ENCODE measurements at regions not wholly inside any gene's neighbourhood (a gene's known extent, or its start where the extent isn't known, plus 50 kb on each side); places are given as distances from the start of the nearest gene placed in this dataset.

DNA sequence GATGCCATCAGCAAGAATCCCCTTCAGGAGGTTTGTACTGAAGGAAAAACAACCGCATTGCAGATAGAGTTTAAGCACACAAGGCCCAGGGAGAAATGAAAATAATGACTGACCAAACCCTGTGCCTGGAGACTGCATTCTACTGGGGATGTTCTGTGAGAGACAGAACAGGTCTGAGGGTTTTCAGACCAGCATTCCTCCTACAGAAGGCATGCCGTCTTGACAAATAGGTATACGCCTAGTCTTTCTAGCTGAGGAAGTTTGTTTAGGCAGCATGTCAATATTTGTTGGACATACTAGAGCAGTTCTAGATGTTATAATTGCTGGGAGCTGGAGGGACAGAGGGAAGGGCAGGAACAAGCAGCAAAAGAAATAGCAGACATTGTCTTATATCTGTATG is 68.4 kb upstream of the SCOC start:
- H3K36me3 ChIP-seq = no peaks in the 10 kb centered on the region
- H3K4me1 ChIP-seq = no peaks in the 10 kb centered on the region
- H3K27ac ChIP-seq = no peak overlapping the region
- H3K4me3 ChIP-seq = no peak overlapping the region
- TF ChIP-seq POLR2A (IDR thresholded peaks at IDR 0.05) (no peak), POLR2AphosphoS5 (IDR thresholded peaks at IDR 0.05) (no peak)
- TF ChIP-seq, protein P1, sequence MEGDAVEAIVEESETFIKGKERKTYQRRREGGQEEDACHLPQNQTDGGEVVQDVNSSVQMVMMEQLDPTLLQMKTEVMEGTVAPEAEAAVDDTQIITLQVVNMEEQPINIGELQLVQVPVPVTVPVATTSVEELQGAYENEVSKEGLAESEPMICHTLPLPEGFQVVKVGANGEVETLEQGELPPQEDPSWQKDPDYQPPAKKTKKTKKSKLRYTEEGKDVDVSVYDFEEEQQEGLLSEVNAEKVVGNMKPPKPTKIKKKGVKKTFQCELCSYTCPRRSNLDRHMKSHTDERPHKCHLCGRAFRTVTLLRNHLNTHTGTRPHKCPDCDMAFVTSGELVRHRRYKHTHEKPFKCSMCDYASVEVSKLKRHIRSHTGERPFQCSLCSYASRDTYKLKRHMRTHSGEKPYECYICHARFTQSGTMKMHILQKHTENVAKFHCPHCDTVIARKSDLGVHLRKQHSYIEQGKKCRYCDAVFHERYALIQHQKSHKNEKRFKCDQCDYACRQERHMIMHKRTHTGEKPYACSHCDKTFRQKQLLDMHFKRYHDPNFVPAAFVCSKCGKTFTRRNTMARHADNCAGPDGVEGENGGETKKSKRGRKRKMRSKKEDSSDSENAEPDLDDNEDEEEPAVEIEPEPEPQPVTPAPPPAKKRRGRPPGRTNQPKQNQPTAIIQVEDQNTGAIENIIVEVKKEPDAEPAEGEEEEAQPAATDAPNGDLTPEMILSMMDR (IDR thresholded peaks at IDR 0.05 in 8 of 11, conservative IDR thresholded peaks at IDR 0.05 in 3 of 11) = no peak
- H3K27me3 ChIP-seq (replicated peaks in 1 of 7) = no peaks in the 10 kb centered on the region
- WGBS, 5 donors = 90 to 97% (median 94%) methylated on average over 3 of the region's 3 CpGs
- intact Hi-C loops (cut with DNase I; ENCODE audit: low total_unique reads) = no loop called here
- no peaks in the 10 kb centered on the region for H3K9me3 ChIP-seq
- DNase-seq = no peak

- WGBS, 5 donors = 82 to 92% (median 90%) methylated on average over 2 of the region's 2 CpGs
- no peak overlapping the region for H3K4me3 ChIP-seq
- no peak for DNase-seq
- H3K4me1 ChIP-seq = no peaks in the 10 kb centered on the region
- intact Hi-C loops (cut with DNase I; ENCODE audit: low total_unique reads) = no loop called here
- no peaks in the 10 kb centered on the region for H3K9me3 ChIP-seq
- H3K36me3 ChIP-seq = no peaks in the 10 kb centered on the region
- no peak for TF ChIP-seq POLR2A (IDR thresholded peaks at IDR 0.05)
- no peak for TF ChIP-seq POLR2AphosphoS5 (IDR thresholded peaks at IDR 0.05)
- TF ChIP-seq, protein P1 (IDR thresholded peaks at IDR 0.05 in 8 of 11, conservative IDR thresholded peaks at IDR 0.05 in 3 of 11) = no peak
- no peaks in the 10 kb centered on the region for H3K27me3 ChIP-seq (replicated peaks in 1 of 7)
- no peak overlapping the region for H3K27ac ChIP-seq
Measured at GRCh38 chr4:140304346-140304745, 69.1 kb upstream of the SCOC start.

DNA sequence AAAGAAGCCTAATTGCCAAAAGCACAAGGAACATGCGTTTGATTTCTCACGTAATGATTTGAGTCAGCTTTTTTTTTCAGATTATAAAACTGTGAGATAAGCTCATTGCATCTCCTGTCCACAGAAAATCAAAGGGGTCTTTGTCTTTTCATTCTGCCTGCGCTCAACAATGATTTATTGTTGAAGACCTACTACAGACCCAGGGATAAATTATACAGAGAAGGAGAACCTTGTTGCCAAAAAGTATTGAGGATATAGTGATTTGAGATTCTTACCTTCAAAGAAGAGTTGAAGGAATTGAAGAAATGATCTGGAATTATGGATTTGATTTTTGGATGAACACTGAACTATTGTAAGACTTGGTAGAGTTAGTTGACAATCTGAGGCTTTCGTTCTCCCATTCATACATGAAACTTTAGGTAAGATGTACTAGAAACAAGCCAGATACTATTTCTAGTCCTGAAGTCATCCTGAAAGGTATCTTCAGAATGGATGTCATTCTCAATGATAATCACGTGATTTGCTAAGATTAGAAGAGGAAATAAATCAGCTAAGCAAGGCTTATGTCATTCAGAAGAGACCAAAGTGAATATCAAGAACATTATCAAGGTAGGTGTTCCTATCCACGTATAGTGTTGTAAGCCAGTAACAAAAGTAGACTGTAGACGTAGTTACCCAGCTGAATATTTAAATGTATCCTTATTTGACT is 71.1 kb upstream of the SCOC start:
- Histone ChIP-seq H3K9me3 (no peaks in the 10 kb centered on the region), H3K27ac (no peak overlapping the region), H3K36me3 (no peaks in the 10 kb centered on the region), H3K4me1 (no peaks in the 10 kb centered on the region), H3K4me3 (no peak overlapping the region), H3K27me3 (replicated peaks in 1 of 7) (no peaks in the 10 kb centered on the region)
- WGBS, 5 donors = 81 to 92% (median 86%) methylated on average over 7 of the region's 7 CpGs
- intact Hi-C loops (cut with DNase I; ENCODE audit: low total_unique reads) = no loop called here
- no peak for TF ChIP-seq POLR2AphosphoS5 (IDR thresholded peaks at IDR 0.05)
- TF ChIP-seq, protein P1 (IDR thresholded peaks at IDR 0.05 in 8 of 11, conservative IDR thresholded peaks at IDR 0.05 in 3 of 11) = no peak
- no peak for TF ChIP-seq POLR2A (IDR thresholded peaks at IDR 0.05)
- DNase-seq = no peak

DNA sequence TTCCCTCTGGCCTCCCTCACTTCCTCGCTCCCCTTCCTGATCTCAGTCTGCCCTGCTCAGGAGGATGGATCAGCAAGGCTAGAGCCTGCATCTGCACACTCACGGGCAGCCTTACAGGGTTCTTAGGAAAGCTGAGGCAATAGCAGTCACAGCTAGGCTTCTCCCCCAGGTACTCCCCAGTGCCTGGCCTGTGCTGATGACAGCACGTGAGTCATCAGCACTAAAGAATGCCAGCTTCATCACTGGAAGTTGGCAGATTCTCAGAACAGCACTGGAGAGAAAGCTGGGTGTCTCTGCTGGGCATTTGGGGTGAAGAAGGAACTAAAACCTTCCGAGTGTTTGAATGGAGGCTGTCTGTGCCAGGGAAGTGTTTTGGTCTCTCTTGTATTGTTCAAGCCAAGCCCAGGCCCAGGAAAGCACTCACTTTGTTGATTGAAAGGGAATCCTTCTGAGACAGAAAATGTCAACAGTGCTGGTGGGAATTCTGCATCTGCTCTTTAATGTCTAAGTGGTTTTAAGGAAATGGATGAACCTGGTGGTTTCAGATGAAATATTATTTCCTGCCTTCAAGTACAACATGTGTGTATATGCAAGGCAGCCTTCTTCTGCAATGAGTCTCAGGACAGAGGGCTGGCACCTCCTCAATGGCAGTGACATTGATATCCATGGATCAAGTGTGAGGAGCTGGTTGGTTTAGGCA is 73.0 kb upstream of the SCOC start:
- intact Hi-C loops (cut with DNase I; ENCODE audit: low total_unique reads) = no loop called here
- no peaks in the 10 kb centered on the region for H3K36me3 ChIP-seq
- no peaks in the 10 kb centered on the region for H3K27me3 ChIP-seq (replicated peaks in 1 of 7)
- H3K4me3 ChIP-seq = no peak overlapping the region
- H3K9me3 ChIP-seq = no peaks in the 10 kb centered on the region
- H3K27ac ChIP-seq = no peak overlapping the region
- no peaks in the 10 kb centered on the region for H3K4me1 ChIP-seq
- TF ChIP-seq POLR2AphosphoS5 (IDR thresholded peaks at IDR 0.05) = no peak
- no peak for TF ChIP-seq POLR2A (IDR thresholded peaks at IDR 0.05)
- 43 to 58% (median 50%) methylated on average over 4 of the region's 4 CpGs for WGBS, 5 donors
- DNase-seq = no peak
